Ovary (tissue), 7 donors: ENCODE measurements at regions not wholly inside any gene's neighbourhood (a gene's known extent, or its start where the extent isn't known, plus 50 kb on each side); places are given as distances from the start of the nearest gene placed in this dataset.

Source experiments
- DNase-seq, 5 donors: peaks; one replicate each; pipeline ENCODE4 v3.0.0-alpha.2; 2019 to 2020
- H3K27ac ChIP-seq, 2 donors: fragments of 200-600 bp; one replicate each; pipeline versions ENCODE4 v1.5.1 to v1.8.0; 2019 to 2022
- H3K27me3 ChIP-seq: fragments of 200-600 bp; one replicate; pipeline ENCODE4 v1.8.0; 2022
- H3K36me3 ChIP-seq: fragments of 200-600 bp; sonication (generic); one replicate; pipeline ENCODE4 v1.5.1; 2019
- H3K4me1 ChIP-seq: one replicate; pipeline ENCODE4 v1.8.1; 2013; ENCODE audit warnings: mild to moderate bottlenecking, moderate library complexity; ENCODE audit not compliant: insufficient read depth
- H3K4me3 ChIP-seq: fragments of 200-600 bp; sonication (generic); one replicate; pipeline ENCODE4 v1.5.1; 2017
- H3K9me3 ChIP-seq, 2 donors: fragments of 200-600 bp in 1 of 2; sonication (generic) in 1 of 2; one replicate each; pipeline versions ENCODE4 v1.5.1 to v1.8.1; 2013 to 2019; ENCODE audit warnings: mild to moderate bottlenecking in 1 of 2, moderate library complexity in 1 of 2
- CTCF ChIP-seq, 3 donors: fragments of 450-650 bp in 2 of 3; fragments of 200-600 bp in 1 of 3; IDR thresholded peaks; one replicate each; pipeline versions ENCODE4 v1.5.1 to v1.8.0; 2016 to 2022; ENCODE audit warnings: antibody characterized with exemption in 3 of 3, mild to moderate bottlenecking in 1 of 3
- EP300 ChIP-seq: sonication (generic); formaldehyde crosslinking; IDR thresholded peaks from one replicate; pipeline ENCODE4 v1.6.1; 2017; ENCODE audit warnings: antibody characterized with exemption
- POLR2A ChIP-seq: fragments of 450-650 bp; IDR thresholded peaks from one replicate; pipeline ENCODE4 v1.6.1; 2017; ENCODE audit warnings: antibody characterized with exemption, mild to moderate bottlenecking, moderate library complexity
- WGBS, 3 donors: extraction: QIAGEN DNeasy Blood & Tissue Kit in 1 of 3; methylation state at CpG; one replicate each; pipeline versions ENCODE4 v1.1.5 to v1.1.7; 2013 to 2017; 5-methylcytosine and 5-hydroxymethylcytosine counted together
- intact Hi-C, 4 donors: fragments of 100-400 bp; cut with DNase I; formaldehyde crosslinking; loops; one replicate each; pipeline versions ENCODE4 v1.11.0 to v1.15.1; 2022 to 2023
- donor health status: DM: no; HTN: no; CAD: no; lungs with moderate emphysema.
- donor health status: DM: no; HTN: no; CAD: no.
- donor health status: Bipolar disorder and iron deficiency.
- donor health status: DM: no; HTN: no; CAD: no.
- donor health status: DM: yes; HTN: yes; CAD: no.

- H3K4me1 ChIP-seq, result no peaks in the 10 kb centered on the region
- intact Hi-C loops, result no loop called here
- H3K9me3 ChIP-seq, result no peaks in the 10 kb centered on the region
- no peaks in the 10 kb centered on the region for H3K27me3 ChIP-seq
- no peak overlapping the region for H3K27ac ChIP-seq
- no peaks in the 10 kb centered on the region for H3K36me3 ChIP-seq
- TF ChIP-seq POLR2A (no peak), EP300 (no peak), CTCF (IDR thresholded peaks at IDR 0.05) (no peak)
- no peak overlapping the region for H3K4me3 ChIP-seq
- no peak for DNase-seq
Observed at GRCh38 chr14:66413901-66414300, 72.3 kb upstream of the CCDC196 start.

GRCh38 chr14:66414511-66414910 lies 71.7 kb upstream of the CCDC196 start:
- TF ChIP-seq EP300, result no peak
- TF ChIP-seq POLR2A, result no peak
- TF ChIP-seq CTCF (IDR thresholded peaks at IDR 0.05), result no peak
- no peak for DNase-seq
- intact Hi-C loops, result no loop called here
- no peaks in the 10 kb centered on the region for H3K27me3 ChIP-seq
- 99 to 100% (median 100%) methylated on average over 1 of the region's 1 CpG for WGBS, 3 donors
- H3K4me1 ChIP-seq, result no peaks in the 10 kb centered on the region
- H3K9me3 ChIP-seq, result no peaks in the 10 kb centered on the region
- H3K4me3 ChIP-seq, result no peak overlapping the region
- no peaks in the 10 kb centered on the region for H3K36me3 ChIP-seq
- no peak overlapping the region for H3K27ac ChIP-seq

GRCh38 chr14:66420251-66421006 lies 65.7 kb upstream of the CCDC196 start:
- Histone ChIP-seq H3K27me3 (no peaks in the 10 kb centered on the region), H3K9me3 (no peaks in the 10 kb centered on the region), H3K36me3 (no peaks in the 10 kb centered on the region), H3K4me1 (no peaks in the 10 kb centered on the region), H3K27ac (no peak overlapping the region), H3K4me3 (no peak overlapping the region)
- TF ChIP-seq EP300, result no peak
- TF ChIP-seq CTCF (IDR thresholded peaks at IDR 0.05), result no peak
- TF ChIP-seq POLR2A, result no peak
- intact Hi-C loops, result no loop called here
- WGBS, 3 donors, result 78 to 86% (median 81%) methylated on average over 2 of the region's 2 CpGs
- DNase-seq, result no peak

- 84 to 86% (median 85%) methylated on average over 6 of the region's 6 CpGs for WGBS, 3 donors
- intact Hi-C loops, result no loop called here
Observed at GRCh38 chr14:66421990-66422946, 63.9 kb upstream of the CCDC196 start.

More at GRCh38 chr14:66421990-66422946, 63.9 kb upstream of the CCDC196 start:
- H3K27me3 ChIP-seq, result no peaks in the 10 kb centered on the region
- DNase-seq, result no peak
- no peak overlapping the region for H3K27ac ChIP-seq
- TF ChIP-seq CTCF (IDR thresholded peaks at IDR 0.05) (no peak), EP300 (no peak), POLR2A (no peak)
- no peak overlapping the region for H3K4me3 ChIP-seq
- no peaks in the 10 kb centered on the region for H3K9me3 ChIP-seq
- no peaks in the 10 kb centered on the region for H3K4me1 ChIP-seq
- no peaks in the 10 kb centered on the region for H3K36me3 ChIP-seq
